ENCODE measurements at regions not wholly inside any gene's neighbourhood (a gene's known extent, or its start where the extent isn't known, plus 50 kb on each side); places are given as distances from the start of the nearest gene placed in this dataset.
"Not testable (repeated sequence)": the region's sequence is repeated elsewhere in the genome, so short reads cannot be mapped to it uniquely, and the experiment has no call there.

DNA sequence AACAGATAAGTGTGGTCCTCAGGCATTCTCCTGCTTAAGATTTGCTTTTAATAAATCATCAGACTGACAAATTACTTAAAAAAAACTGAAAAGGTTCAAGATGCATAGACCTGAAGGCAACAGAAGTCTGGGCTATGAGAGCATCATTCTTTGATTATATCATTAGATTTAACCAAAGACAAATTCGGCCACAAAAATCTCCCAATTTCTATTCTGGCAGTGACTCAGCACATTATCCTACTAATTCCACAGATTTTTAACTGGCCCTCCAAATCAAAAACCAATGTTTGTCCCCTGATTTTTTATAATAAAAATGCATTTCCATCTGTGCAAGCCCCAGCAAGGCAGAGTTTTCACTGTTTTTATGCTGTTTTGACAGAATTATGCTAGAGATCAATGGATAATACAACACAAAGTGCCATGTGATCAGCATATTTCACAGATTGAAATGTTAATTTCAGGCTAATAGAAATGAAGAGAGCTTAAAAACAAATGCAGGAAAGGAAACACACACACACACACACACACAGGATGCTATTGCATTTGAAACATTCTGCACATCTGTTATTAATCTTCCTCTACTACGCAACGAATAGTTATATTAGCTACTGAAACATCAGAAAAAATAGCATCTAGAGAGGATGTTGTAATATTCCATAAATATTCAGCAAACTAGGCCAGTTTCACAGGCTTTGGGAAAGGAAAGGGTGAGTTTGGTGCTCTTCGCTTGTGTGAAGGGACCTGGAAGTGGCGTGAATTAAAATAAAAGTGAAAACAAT, 177.6 kb upstream of the ST8SIA4 start:
- DNase-seq (ENCODE audit: low read depth): peak; percentile 91
- no peak overlapping the region for H3K4me3 ChIP-seq (ENCODE audit: control insufficient read depth, low read depth, low read length)
- TF ChIP-seq, protein P1, sequence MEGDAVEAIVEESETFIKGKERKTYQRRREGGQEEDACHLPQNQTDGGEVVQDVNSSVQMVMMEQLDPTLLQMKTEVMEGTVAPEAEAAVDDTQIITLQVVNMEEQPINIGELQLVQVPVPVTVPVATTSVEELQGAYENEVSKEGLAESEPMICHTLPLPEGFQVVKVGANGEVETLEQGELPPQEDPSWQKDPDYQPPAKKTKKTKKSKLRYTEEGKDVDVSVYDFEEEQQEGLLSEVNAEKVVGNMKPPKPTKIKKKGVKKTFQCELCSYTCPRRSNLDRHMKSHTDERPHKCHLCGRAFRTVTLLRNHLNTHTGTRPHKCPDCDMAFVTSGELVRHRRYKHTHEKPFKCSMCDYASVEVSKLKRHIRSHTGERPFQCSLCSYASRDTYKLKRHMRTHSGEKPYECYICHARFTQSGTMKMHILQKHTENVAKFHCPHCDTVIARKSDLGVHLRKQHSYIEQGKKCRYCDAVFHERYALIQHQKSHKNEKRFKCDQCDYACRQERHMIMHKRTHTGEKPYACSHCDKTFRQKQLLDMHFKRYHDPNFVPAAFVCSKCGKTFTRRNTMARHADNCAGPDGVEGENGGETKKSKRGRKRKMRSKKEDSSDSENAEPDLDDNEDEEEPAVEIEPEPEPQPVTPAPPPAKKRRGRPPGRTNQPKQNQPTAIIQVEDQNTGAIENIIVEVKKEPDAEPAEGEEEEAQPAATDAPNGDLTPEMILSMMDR (conservative IDR thresholded peaks at IDR 0.05; ENCODE audit: control insufficient read depth, insufficient read depth, low read depth, low read length): no peak

- no peak overlapping the region for H3K4me3 ChIP-seq (ENCODE audit: control insufficient read depth, low read depth, low read length)
- TF ChIP-seq, protein P1 (conservative IDR thresholded peaks at IDR 0.05; ENCODE audit: control insufficient read depth, insufficient read depth, low read depth, low read length): no peak
- no peak for DNase-seq (ENCODE audit: low read depth)
Measured at GRCh38 chr5:101068298-101068697, 165.2 kb upstream of the ST8SIA4 start.

- peak; percentile 6 for DNase-seq (ENCODE audit: low read depth)
- H3K4me3 ChIP-seq (ENCODE audit: control insufficient read depth, low read depth, low read length): no peak overlapping the region
- TF ChIP-seq, protein P1 (conservative IDR thresholded peaks at IDR 0.05; ENCODE audit: control insufficient read depth, insufficient read depth, low read depth, low read length): no peak
Measured at GRCh38 chr5:101067429-101067828, 164.3 kb upstream of the ST8SIA4 start.

- TF ChIP-seq, protein P1 (conservative IDR thresholded peaks at IDR 0.05; ENCODE audit: control insufficient read depth, insufficient read depth, low read depth, low read length): no peak
- no peak overlapping the region for H3K4me3 ChIP-seq (ENCODE audit: control insufficient read depth, low read depth, low read length)
- no peak for DNase-seq (ENCODE audit: low read depth)
Measured at GRCh38 chr5:101062902-101063301, 159.8 kb upstream of the ST8SIA4 start.

GRCh38 chr5:101047181-101047580, 144.1 kb upstream of the ST8SIA4 start:
- no peak for DNase-seq (ENCODE audit: low read depth)
- TF ChIP-seq, protein P1 (conservative IDR thresholded peaks at IDR 0.05; ENCODE audit: control insufficient read depth, insufficient read depth, low read depth, low read length): no peak
- H3K4me3 ChIP-seq (ENCODE audit: control insufficient read depth, low read depth, low read length): no peak overlapping the region

DNA sequence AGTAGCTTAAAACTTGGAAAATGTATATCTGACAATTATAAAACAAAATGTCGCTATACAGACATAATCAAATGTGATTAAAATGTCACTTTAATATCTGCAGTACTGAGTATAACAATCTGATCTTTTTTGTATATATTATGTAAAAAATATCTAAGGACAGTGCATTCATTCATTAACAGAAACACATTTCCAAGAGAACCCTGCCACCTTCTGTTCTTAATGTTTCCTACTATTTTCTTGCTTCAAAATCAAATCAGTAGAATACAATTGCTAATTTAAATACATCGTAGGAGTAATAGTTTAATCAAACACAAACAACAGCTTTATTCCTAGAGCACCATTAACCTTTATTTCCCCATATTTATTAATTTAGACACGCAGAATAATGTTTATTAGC, 142.6 kb upstream of the ST8SIA4 start:
- peak; percentile 4 for DNase-seq (ENCODE audit: low read depth)
- H3K4me3 ChIP-seq (ENCODE audit: control insufficient read depth, low read depth, low read length): no peak overlapping the region
- TF ChIP-seq, protein P1 (conservative IDR thresholded peaks at IDR 0.05; ENCODE audit: control insufficient read depth, insufficient read depth, low read depth, low read length): no peak

DNA sequence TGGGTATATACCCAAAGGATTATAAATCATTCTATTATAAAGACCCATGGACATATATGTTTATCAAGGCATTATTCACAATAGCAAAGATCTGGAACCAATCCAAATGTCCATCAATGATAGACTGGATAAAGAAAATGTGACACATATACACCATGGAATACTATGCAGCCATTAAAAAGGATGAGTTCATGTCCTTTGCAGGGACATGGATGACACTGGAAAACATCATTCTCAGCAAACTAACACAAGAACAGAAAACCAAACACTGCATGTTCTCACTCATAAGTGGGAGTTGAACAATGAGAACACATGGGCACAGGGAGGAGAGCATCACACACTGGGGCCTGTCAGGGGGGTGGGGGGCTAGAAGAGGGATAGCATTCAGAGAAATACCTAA, 136.9 kb upstream of the ST8SIA4 start:
- not testable (repeated sequence) for H3K4me3 ChIP-seq (ENCODE audit: control insufficient read depth, low read depth, low read length); DNase-seq (ENCODE audit: low read depth)

All from fibroblast of mammary gland (primary cell).